Peyer's patch (tissue), 4 donors: ENCODE measurements at regions not wholly inside any gene's neighbourhood (a gene's known extent, or its start where the extent isn't known, plus 50 kb on each side); places are given as distances from the start of the nearest gene placed in this dataset.

Experiments
- CTCF ChIP-seq, 6 experiments: fragments of 450-650 bp in 4 of 6; fragments of 200-600 bp in 2 of 6; sonication (generic) in 1 of 6; IDR thresholded peaks; one replicate each; pipeline ENCODE4 v1.5.1; 2017 to 2019; ENCODE audit warnings: antibody characterized with exemption in 6 of 6, mild to moderate bottlenecking in 3 of 6, moderate library complexity in 1 of 6
- POLR2A ChIP-seq, 2 donors: fragments of 450-650 bp; IDR thresholded peaks; one replicate each; pipeline ENCODE4 v1.5.1; 2017; ENCODE audit warnings: antibody characterized with exemption in 2 of 2, mild to moderate bottlenecking in 2 of 2, moderate library complexity in 2 of 2

- TF ChIP-seq CTCF (IDR thresholded peaks at IDR 0.05) (no peak), POLR2A (IDR thresholded peaks at IDR 0.05) (no peak)
Measured at GRCh38 chr12:92400006-92400405, 254.4 kb upstream of the BTG1 start.
